Gastroesophageal sphincter (tissue), 3 donors: ENCODE measurements at regions not wholly inside any gene's neighbourhood (a gene's known extent, or its start where the extent isn't known, plus 50 kb on each side); places are given as distances from the start of the nearest gene placed in this dataset.

ENCODE experiments used
- EP300 ChIP-seq: sonication (generic); formaldehyde crosslinking; IDR thresholded peaks from one replicate; pipeline ENCODE4 v1.6.1; 2017; ENCODE audit warnings: antibody characterized with exemption, mild to moderate bottlenecking
- TF ChIP-seq, protein P1 (sequence below), 4 experiments: fragments of 200-600 bp in 2 of 4; fragments of 450-650 bp in 2 of 4; sonication (generic) in 1 of 4; IDR thresholded peaks; one replicate each; pipeline ENCODE4 v1.5.1; 2017 to 2019; ENCODE audit warnings: antibody characterized with exemption in 4 of 4, mild to moderate bottlenecking in 2 of 4, moderate library complexity in 2 of 4

DNA sequence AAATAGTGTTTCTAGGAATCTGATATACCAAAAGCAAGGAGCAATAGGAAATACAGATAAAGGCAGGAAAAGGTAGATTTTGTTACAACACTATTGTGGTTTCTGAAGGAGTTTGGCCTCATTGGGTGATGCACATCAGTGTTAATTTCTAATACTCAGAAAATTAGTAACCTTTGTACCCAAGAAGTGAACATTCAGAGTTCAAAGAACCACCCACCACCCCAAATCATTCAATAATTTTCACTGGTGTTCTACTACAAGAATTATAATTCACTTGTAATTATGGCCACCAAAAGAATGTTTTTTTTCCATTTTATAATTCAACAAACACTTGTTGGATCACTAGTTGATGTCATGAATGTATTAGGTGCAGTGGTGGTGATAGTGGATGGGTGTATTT lies 183.3 kb downstream of the UBE2E3 start:
- TF ChIP-seq, protein P1, sequence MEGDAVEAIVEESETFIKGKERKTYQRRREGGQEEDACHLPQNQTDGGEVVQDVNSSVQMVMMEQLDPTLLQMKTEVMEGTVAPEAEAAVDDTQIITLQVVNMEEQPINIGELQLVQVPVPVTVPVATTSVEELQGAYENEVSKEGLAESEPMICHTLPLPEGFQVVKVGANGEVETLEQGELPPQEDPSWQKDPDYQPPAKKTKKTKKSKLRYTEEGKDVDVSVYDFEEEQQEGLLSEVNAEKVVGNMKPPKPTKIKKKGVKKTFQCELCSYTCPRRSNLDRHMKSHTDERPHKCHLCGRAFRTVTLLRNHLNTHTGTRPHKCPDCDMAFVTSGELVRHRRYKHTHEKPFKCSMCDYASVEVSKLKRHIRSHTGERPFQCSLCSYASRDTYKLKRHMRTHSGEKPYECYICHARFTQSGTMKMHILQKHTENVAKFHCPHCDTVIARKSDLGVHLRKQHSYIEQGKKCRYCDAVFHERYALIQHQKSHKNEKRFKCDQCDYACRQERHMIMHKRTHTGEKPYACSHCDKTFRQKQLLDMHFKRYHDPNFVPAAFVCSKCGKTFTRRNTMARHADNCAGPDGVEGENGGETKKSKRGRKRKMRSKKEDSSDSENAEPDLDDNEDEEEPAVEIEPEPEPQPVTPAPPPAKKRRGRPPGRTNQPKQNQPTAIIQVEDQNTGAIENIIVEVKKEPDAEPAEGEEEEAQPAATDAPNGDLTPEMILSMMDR (IDR thresholded peaks at IDR 0.05): no peak
- TF ChIP-seq EP300: no peak
